Tibial nerve (tissue), 3 donors: ENCODE measurements at regions not wholly inside any gene's neighbourhood (a gene's known extent, or its start where the extent isn't known, plus 50 kb on each side); places are given as distances from the start of the nearest gene placed in this dataset.

Experiments
- CTCF ChIP-seq, 5 experiments: fragments of 200-600 bp in 3 of 5; fragments of 450-650 bp in 2 of 5; sonication (generic) in 3 of 5; IDR thresholded peaks; one replicate each; pipeline ENCODE4 v1.5.1; 2016 to 2019; ENCODE audit warnings: antibody characterized with exemption in 5 of 5, mild to moderate bottlenecking in 3 of 5, moderate library complexity in 2 of 5
- POLR2A ChIP-seq, 2 donors: fragments of 450-650 bp; IDR thresholded peaks; one replicate each; pipeline ENCODE4 v1.6.1; 2017; ENCODE audit warnings: antibody characterized with exemption in 2 of 2, mild to moderate bottlenecking in 2 of 2, moderate library complexity in 2 of 2

GRCh38 chr15:72965671-72966070 lies 86.6 kb upstream of the NEO1 start:
- TF ChIP-seq POLR2A (IDR thresholded peaks at IDR 0.05) (no peak), CTCF (IDR thresholded peaks at IDR 0.05) (no peak)
